GM18511 (cell line): ENCODE measurements at regions not wholly inside any gene's neighbourhood (a gene's known extent, or its start where the extent isn't known, plus 50 kb on each side); places are given as distances from the start of the nearest gene placed in this dataset.

ENCODE experiments used
- ATAC-seq: cut with Tn5 transposase; IDR thresholded peaks from one replicate; pipeline ENCODE4 v1.9.1; 2021; ENCODE audit warnings: mild to moderate bottlenecking, moderate library complexity; ENCODE audit not compliant: unreplicated experiment

- ATAC-seq = no peak
These were observed 1398.9 kb downstream of the AACS start for GRCh38 chr12:126464153-126464552.

- ATAC-seq = no peak
These were observed 1404.0 kb downstream of the AACS start for GRCh38 chr12:126469211-126469610.

- ATAC-seq = no peak
These were observed 1409.5 kb downstream of the AACS start for GRCh38 chr12:126474703-126475102.

- ATAC-seq = no peak
These were observed 1415.2 kb downstream of the AACS start for GRCh38 chr12:126480451-126480850.

GRCh38 chr12:126481688-126482087 lies 1416.5 kb downstream of the AACS start:
- no peak for ATAC-seq

- ATAC-seq = no peak
These were observed 1417.1 kb downstream of the AACS start for GRCh38 chr12:126482238-126482889.

- no peak for ATAC-seq
These were observed 1418.2 kb downstream of the AACS start for GRCh38 chr12:126483145-126484068.

- no peak for ATAC-seq
These were observed 1422.3 kb downstream of the AACS start for GRCh38 chr12:126487431-126487980.

GRCh38 chr12:126488806-126489205 lies 1423.6 kb downstream of the AACS start:
- ATAC-seq = no peak

GRCh38 chr12:126492181-126492580 lies 1426.9 kb downstream of the AACS start:
- no peak for ATAC-seq

- ATAC-seq = no peak
These were observed 1428.3 kb downstream of the AACS start for GRCh38 chr12:126493366-126494108.

- ATAC-seq = no peak
These were observed 1431.0 kb downstream of the AACS start for GRCh38 chr12:126496201-126496600.

- ATAC-seq = no peak
These were observed 1441.4 kb downstream of the AACS start for GRCh38 chr12:126506426-126507182.

GRCh38 chr12:126507231-126507630 lies 1442.0 kb downstream of the AACS start:
- ATAC-seq = no peak

- no peak for ATAC-seq
These were observed 1444.3 kb downstream of the AACS start for GRCh38 chr12:126509572-126509971.

GRCh38 chr12:126510630-126511029 lies 1445.4 kb downstream of the AACS start:
- no peak for ATAC-seq

- no peak for ATAC-seq
These were observed 1448.0 kb downstream of the AACS start for GRCh38 chr12:126512916-126513913.

- no peak for ATAC-seq
These were observed 1453.5 kb downstream of the AACS start for GRCh38 chr12:126518596-126519200.

GRCh38 chr12:126519833-126520232 lies 1454.6 kb downstream of the AACS start:
- no peak for ATAC-seq
